NCI-H1417 (cell line): ENCODE measurements at regions not wholly inside any gene's neighbourhood (a gene's known extent, or its start where the extent isn't known, plus 50 kb on each side); places are given as distances from the start of the nearest gene placed in this dataset.
"Not testable (repeated sequence)": the region's sequence is repeated elsewhere in the genome, so short reads cannot be mapped to it uniquely, and the experiment has no call there.

Experiments used
- DNase-seq, 3 experiments: peaks; one replicate each; lab custom pipeline; 2025; lab: John Stamatoyannopoulos, UW

GRCh38 chr3:56926243-56926946, 124.6 kb upstream of the ARHGEF3 start:
- no peak for DNase-seq

GRCh38 chr3:56924700-56925099, 123.0 kb upstream of the ARHGEF3 start:
- DNase-seq: not testable (repeated sequence)

DNA sequence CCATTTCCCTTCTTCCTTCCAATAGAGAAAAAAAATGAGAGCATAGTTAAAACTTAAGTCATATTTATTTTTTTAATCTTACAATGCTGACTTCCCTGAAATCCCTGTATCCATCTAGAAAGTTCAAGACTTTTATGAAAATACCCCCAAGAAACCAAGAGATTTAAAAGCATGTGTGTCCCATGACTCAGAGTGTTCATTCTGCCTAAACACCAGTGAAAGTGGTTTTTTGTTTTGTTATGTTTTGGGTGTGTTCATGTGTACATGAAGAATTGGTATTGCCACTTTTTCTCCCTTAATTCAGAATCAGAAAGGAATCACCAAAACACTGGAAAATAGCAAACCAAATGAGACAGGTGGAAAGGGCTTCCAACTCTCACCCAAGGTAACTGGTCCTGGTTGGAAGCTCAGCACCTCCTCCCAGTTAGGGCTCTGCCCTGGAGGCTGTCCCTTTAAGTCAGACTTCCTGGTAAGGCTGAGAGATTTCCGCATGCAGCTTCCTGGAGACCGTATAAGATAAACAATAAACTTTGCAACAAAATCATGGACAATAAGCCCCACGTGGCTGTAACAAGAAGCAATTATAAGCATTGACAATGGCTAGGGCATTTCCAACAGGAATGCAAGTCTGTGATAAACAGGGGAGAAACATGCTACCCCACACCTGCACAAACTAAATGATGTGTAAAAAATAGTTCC, 121.9 kb upstream of the ARHGEF3 start:
- DNase-seq: peak in 2 of 3 experiments; percentile 17 to 33

DNA sequence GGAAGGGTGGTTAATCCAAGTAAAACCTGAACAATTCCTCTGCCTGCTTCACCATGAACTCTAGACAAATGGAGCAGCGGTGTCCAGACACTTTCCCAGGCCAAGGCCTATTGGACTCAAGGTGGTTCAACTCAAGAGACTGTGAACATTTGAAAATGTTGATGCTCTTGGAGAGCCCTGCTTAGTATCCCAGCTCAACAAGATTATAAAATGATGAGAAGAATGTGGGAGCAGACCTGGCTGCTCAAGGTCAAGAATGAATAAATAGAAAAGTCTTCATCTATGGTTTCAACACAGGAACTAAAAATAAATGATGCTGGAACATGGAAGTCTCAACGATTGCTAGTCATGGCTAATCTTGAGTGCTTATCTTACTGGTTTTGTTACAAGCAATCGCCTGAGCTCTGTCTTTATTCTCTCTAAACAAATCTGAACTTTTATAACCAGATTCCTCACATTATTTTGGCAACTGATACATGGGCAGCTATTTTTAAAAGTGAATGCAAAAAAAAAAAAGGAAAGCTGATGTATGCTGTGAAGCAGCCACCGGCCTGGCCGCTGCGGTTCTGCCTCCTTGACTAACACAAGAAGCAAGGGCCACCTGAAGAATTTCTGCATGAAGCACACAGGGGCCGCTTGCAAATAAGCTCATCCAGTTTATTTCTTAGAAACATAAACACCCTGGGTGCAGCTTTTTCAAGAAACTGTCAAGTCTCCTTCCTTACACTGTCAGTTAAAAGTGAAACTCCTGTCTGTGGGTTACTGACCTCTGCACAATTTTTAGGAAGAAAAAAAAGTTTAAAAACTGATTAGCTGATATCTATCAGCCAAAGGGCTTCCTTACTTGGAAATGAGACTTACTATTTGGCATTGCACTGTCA, 120.1 kb upstream of the ARHGEF3 start:
- DNase-seq: no peak

DNA sequence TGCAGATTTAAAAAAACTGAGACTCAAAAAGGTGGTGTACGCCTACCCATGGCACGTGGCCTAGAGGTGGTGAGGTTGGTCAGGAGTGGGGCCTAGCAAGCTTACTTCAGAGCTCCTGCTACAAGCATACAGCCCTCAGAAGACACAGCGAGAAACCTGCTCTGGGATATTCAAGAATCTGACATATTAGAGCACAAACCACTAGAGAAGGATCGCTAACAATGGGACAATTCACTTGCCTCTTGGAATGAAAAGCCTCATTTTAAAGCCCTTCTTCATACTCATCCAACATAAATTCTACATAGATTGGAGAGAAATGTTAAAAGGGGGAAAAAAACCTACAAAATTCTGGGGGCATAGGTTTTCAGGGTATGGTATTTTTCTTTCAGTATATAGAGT, 118.0 kb upstream of the ARHGEF3 start:
- no peak for DNase-seq

DNA sequence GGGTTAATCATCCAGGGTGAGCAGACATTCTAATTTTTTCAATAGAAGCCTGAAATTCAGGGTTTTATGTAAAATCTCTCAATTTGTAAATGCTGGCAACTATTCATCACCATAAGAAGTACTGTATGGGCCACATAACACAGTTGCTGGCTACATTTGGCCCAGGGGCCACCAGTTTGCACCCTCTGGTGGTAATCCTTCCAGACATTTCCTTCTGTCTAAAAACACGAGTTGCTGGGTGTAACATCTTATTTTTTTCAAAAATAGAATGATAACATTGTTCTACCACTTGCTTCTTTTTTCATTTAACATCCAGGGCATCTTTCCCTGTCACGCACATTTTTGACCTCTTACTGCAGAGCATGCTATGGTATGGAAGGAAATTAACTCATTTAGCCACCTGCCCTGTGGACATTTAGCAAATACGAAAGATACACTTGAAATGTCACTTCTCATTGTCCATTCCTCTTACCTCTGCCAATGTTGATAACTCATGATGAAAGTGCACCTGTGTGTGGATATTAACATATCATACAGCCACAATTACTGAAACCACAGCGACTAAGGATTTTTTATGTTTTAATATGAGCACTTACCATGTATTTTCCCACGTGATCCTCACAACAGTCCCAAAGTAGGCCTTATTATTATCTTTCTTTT, 117.5 kb upstream of the ARHGEF3 start:
- peak; percentile 19 to 63 (median 23) for DNase-seq

DNA sequence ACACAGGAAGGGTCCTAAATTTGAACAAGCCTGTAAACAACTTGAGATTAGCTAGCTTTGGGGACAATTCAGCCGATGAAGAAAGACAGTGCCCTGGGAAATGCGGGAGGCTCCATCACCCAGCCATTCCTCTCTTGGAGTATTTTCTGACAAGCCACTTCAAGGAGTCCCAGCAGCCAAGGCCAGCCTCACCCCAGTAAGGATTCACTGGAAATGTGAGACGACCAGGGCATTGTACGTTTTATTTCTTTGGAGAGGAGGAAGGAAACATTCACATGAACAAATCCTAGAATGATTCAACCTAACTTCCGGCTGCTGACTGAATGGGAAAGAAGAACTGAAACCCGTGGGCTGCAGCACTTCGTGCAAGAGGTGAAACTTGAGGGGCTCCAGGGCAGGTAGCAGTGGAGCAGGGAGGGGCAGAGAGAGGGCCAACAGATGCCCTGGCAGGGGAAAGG, 116.4 kb upstream of the ARHGEF3 start:
- DNase-seq: peak in 1 of 3 experiments; percentile 26

DNA sequence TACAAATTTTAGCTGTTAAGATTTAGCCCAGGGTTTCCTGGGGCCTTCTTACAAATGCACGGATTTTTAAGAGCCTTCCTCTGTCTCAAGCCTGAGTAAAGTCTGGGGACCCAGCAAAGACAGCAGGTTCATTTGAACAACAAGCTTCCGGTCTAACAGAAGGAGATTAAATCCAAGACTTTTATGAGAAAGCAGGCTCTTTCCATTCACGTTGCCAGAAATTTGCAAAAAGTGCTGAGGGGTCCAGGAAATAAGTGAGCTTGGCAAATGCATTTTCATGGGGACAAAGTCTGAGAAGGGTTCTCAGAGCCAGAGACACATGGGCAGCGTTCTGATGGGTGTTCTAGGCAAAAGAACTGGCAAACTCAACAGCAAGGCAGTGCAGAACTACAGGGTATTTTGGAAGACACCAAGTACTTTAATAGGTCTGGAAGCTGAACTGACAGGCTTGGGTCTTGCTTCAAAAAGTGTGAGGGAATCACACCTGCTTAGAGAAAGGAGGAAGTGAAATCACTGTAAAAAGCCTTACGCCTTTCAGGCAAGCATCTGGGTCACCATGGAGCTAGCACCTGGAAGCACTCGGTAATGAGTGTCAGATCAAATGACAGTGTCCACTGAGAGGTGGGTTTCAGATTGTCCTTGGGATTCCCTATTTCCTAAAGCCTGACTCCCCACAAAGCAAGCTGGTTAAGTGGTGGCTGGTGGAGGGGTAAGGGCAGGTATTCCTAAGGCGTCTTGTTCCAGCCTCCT, 115.8 kb upstream of the ARHGEF3 start:
- peak; percentile 11 to 58 (median 50) for DNase-seq

DNA sequence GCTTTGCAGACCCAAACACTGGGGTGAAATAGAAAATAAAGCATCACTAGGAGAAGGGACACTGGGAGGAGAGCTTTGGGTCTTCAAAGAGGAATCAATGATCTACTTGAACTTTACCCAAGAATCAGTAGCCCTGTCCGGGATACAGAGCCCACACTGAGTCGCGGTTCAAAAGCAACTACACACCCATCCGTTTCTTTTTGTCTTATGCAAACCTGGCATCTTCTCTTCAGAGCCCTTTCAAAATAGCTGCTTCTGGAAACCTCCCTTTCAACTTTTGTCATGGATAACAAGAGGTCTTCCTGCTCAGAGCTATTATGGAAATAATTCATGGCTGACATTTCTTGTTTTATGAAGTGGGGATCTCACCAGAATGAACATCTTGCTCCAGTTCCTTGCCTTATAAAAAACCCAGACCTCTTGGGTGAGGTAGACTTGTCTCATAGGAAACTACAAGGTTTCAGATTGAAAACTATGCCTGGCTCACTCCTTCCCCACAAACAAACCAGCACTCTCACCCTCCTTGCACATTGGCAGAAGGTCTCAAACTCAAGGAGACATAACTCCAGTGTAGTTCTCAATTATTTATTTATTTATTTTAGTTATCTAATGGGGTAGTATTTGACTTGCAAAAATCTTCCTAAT, 115.1 kb upstream of the ARHGEF3 start:
- no peak for DNase-seq

DNA sequence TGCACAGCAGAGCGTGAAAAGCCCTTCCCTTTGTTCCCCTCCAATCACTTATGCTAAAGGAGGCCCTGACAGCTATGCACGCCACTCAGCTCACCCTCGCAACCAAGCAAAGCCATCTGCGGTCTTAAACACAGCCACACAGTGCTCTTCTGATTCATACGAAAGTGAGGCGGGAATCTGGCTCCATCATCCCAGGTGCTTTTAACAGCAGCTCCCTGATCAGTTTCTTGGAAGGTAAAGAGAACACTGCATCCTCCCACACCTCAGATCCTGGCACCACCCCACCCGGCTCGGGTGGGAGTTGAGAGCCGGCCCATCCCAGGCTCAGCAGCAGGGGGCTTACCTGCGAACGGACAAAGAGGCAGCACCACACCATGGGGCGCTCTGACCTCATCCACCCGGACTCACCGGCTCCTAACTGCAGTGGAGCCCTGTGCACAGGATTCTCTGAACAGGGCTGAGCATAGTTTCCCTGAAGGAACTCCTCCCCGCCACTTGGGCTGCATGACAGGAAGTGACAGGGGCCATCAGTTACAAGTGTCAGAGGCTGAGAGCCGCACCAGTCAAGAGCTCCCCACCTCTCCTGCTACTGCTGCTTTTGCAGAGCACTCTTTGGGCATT, 114.3 kb upstream of the ARHGEF3 start:
- DNase-seq: peak; percentile 69 to 77 (median 72)

GRCh38 chr3:56914646-56915045, 112.9 kb upstream of the ARHGEF3 start:
- DNase-seq: peak in 2 of 3 experiments; percentile 1 to 17

DNA sequence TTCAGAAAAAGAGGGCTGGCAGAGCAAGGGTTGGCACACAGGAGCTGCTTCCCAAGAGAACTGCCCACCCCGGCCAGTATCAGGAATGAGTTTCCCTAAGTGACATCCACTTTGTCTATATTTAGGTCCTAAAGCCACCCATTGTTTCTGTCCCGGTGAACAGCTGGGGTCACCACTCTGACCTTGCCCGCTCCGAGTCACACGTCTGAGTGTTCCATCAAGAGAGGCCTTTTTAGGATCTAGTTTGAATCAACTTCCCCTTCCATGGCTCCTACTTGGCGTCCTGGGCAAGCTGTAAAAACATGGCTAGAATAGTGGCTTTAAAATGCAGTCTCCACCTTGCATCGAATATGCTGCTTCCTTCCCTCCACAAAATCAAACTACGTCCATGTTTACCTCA, 109.6 kb upstream of the ARHGEF3 start:
- no peak for DNase-seq

DNA sequence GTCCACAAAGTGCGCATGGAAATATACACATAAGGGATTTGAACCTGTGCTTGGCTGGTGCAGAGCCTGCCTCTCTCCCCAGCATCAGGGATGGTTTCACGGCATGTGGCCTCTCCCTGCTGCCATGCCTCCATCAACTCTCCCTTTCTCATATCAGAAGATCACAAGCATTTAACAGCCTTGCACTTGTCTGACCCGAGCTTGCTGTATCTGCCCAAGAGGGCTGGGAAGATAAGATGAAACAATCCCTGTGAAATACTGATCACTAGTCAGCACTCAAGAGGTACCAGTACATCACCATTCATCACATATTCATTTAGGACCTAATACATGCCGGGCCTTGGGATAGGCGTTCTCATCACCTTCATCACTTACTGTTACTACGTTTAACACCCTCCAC, 107.6 kb upstream of the ARHGEF3 start:
- no peak for DNase-seq

- DNase-seq: no peak
Observed at GRCh38 chr3:56908004-56908403, 106.3 kb upstream of the ARHGEF3 start.

DNA sequence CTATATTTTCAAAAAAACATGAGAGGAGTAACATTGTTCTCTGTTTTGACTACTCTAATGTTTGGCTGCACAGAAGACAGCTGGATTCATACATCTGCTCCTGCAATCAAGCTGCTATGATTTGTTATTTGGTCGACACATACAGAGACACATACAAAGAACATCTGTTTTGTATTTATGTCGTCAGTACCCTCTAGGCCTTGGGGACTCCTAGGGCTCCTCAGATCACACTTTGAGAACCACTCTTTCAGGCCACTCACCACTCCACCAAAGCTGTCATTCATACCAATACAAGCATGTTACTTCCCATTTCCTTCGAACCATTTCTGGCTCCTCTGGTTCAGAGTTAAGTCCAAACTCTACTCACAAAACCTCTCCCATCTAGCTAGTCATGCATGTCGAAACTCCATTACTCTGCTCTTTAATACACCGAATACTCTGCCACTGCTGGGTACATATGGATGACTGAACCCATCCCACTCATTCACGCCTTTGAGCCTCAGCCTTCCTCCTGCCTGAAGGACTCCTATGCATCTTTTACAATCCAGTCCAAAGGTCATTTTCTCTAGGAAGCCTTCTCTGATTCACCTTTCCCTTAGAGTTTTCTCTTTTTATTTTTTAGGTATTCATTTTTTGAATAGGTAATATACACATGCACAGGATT, 102.9 kb upstream of the ARHGEF3 start:
- peak in 1 of 3 experiments; percentile 29 for DNase-seq

- no peak for DNase-seq
Observed at GRCh38 chr3:56903231-56903782, 101.6 kb upstream of the ARHGEF3 start.

DNA sequence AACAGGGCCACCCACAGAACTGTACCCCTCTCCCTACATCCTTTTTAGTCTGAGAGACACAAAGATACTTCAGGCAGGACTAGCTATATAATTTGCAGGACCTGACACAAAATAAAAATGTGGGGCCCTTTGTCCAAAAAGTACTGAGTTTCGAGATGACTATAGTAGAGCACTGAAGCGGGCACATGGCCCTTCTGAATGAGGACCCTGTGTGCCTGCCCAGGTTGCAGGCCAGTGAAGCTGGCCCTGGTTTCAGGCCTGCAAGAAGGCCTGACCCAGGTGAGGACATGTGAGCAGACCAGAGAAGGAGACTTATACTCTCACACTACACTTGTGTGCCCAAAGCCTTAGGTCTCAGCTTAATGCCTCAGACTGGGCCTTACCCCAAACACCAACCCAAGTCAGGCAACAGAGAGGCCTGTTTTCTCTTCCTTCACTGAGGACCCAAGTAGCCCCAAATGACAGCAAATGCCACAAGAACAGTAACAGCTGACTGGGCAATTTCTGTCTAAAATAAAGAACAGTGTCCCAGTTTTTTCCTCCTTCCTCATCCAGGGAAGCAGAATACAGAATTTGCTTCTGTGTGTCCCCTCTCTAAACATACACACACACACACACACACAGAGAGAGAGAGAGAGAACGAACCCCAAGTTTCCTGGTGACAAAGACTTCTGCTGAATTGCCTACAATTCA, 100.9 kb upstream of the ARHGEF3 start:
- DNase-seq: no peak

- DNase-seq: no peak
Observed at GRCh38 chr3:56900801-56901200, 99.1 kb upstream of the ARHGEF3 start.

- no peak for DNase-seq
Observed at GRCh38 chr3:56899851-56900250, 98.1 kb upstream of the ARHGEF3 start.
